Keratinocyte (primary cell): ENCODE measurements at regions not wholly inside any gene's neighbourhood (a gene's known extent, or its start where the extent isn't known, plus 50 kb on each side); places are given as distances from the start of the nearest gene placed in this dataset.

Experiments
- DNase-seq: peaks from one replicate; pipeline ENCODE4 v3.0.0-alpha.2; 2011; ENCODE audit warnings: low read depth, missing footprints, low spot score
- FAIRE-seq: peaks from 2 replicates; lab custom pipeline; 2011; peaks lifted over from hg19 to GRCh38; lab: Jason Lieb, UNC
- H2AFZ ChIP-seq: 2 replicates; pipeline ENCODE4 v1.6.0; 2012; ENCODE audit warnings: low read length, control low read depth, inconsistent platforms; ENCODE audit not compliant: control insufficient read depth
- H3K27ac ChIP-seq: 2 replicates; pipeline ENCODE4 v1.5.1; 2011; ENCODE audit warnings: low read length; ENCODE audit not compliant: control insufficient read depth, insufficient read depth
- H3K27me3 ChIP-seq: 3 replicates; pipeline ENCODE4 v1.6.0; 2011; ENCODE audit warnings: low read length; ENCODE audit not compliant: control insufficient read depth, insufficient read depth; ENCODE audit errors: extremely low read depth
- H3K36me3 ChIP-seq, 2 experiments: 2 replicates in 1 of 2; 3 replicates in 1 of 2; pipeline ENCODE4 v1.5.1; 2011; ENCODE audit warnings: low read length in 2 of 2, mild to moderate bottlenecking in 1 of 2; ENCODE audit not compliant: control insufficient read depth in 2 of 2, insufficient read depth in 2 of 2; ENCODE audit errors: extremely low read depth in 1 of 2
- H3K4me1 ChIP-seq: 3 replicates; pipeline ENCODE4 v1.5.1; 2011; ENCODE audit warnings: low read length; ENCODE audit not compliant: control insufficient read depth, insufficient read depth; ENCODE audit errors: extremely low read depth
- H3K4me2 ChIP-seq: 3 replicates; pipeline ENCODE4 v1.6.0; 2011; ENCODE audit warnings: low read depth, low read length; ENCODE audit not compliant: control insufficient read depth, insufficient read depth; ENCODE audit errors: extremely low read depth
- H3K4me3 ChIP-seq, 3 experiments: fragments of 200-600 bp in 1 of 3; sonication (generic) in 1 of 3; 2 replicates in 2 of 3; 3 replicates in 1 of 3; pipeline ENCODE4 v1.5.1; 2011 to 2016; ENCODE audit warnings: low read length in 3 of 3, mild to moderate bottlenecking in 3 of 3, control low read depth in 2 of 3, inconsistent platforms in 1 of 3, low read depth in 1 of 3, mixed read lengths in 1 of 3, mixed run types in 1 of 3, moderate library complexity in 1 of 3; ENCODE audit not compliant: control insufficient read depth in 2 of 3, insufficient read depth in 2 of 3; ENCODE audit errors: extremely low read depth in 1 of 3
- H3K79me2 ChIP-seq: 2 replicates; pipeline ENCODE4 v1.6.0; 2012; ENCODE audit warnings: low read length; ENCODE audit not compliant: control insufficient read depth, insufficient read depth
- H3K9ac ChIP-seq: 3 replicates; pipeline ENCODE4 v1.6.0; 2011; ENCODE audit warnings: low read length; ENCODE audit not compliant: control insufficient read depth, insufficient read depth; ENCODE audit errors: extremely low read depth
- H3K9me1 ChIP-seq: 3 replicates; pipeline ENCODE4 v1.6.0; 2011; ENCODE audit warnings: low read length; ENCODE audit not compliant: control insufficient read depth, insufficient read depth; ENCODE audit errors: extremely low read depth
- H3K9me3 ChIP-seq: 2 replicates; pipeline ENCODE4 v1.5.1; 2012; ENCODE audit warnings: low read depth, low read length; ENCODE audit not compliant: control insufficient read depth
- H4K20me1 ChIP-seq: 3 replicates; pipeline ENCODE4 v1.6.0; 2011; ENCODE audit warnings: low read length; ENCODE audit not compliant: control insufficient read depth, insufficient read depth; ENCODE audit errors: extremely low read depth
- CTCF ChIP-seq, 3 experiments: IDR thresholded peaks in 1 of 3; conservative IDR thresholded peaks in 1 of 3; optimal IDR thresholded peaks in 1 of 3; 2 replicates in 2 of 3; 3 replicates in 1 of 3; pipeline versions ENCODE3 to v1.5.1; 2011; ENCODE audit warnings: low read length in 3 of 3, mild to moderate bottlenecking in 3 of 3, moderate library complexity in 2 of 3, control low read depth in 1 of 3, inconsistent platforms in 1 of 3; ENCODE audit not compliant: insufficient read depth in 2 of 3; ENCODE audit errors: extremely low read depth in 1 of 3
- EZH2 ChIP-seq: IDR thresholded peaks from one replicate; pipeline ENCODE4 v1.6.1; 2012; ENCODE audit warnings: inconsistent platforms, mild to moderate bottlenecking, low read length, moderate library complexity
- dilution Hi-C: fragments of 300-500 bp; cut with MboI; formaldehyde crosslinking; loops from one replicate; pipeline ENCODE4 v1.7.0; 2020; ENCODE audit warnings: low sequenced_read_pairs; ENCODE audit not compliant: extremely low pct_ligation_motif_present

- Histone ChIP-seq H3K4me3 (no peak overlapping the region), H3K9me1 (no peaks in the 10 kb centered on the region), H2AFZ (no peak overlapping the region), H3K27me3 (no peaks in the 10 kb centered on the region), H3K79me2 (no peaks in the 10 kb centered on the region), H3K27ac (no peak overlapping the region), H3K4me2 (no peak overlapping the region), H3K4me1 (no peaks in the 10 kb centered on the region), H3K9me3 (peaks cover 7% of the 10 kb centered on the region), H4K20me1 (no peaks in the 10 kb centered on the region), H3K36me3 (no peaks in the 10 kb centered on the region), H3K9ac (no peak overlapping the region)
- TF ChIP-seq CTCF (optimal IDR thresholded peaks at IDR 0.05 in 1 of 3, IDR thresholded peaks at IDR 0.05 in 1 of 3, conservative IDR thresholded peaks at IDR 0.05 in 1 of 3; ENCODE audit: extremely low read depth in 1 of 3, insufficient read depth in 2 of 3, low read length in 3 of 3) (no peak), EZH2 (no peak)
- dilution Hi-C loops = no loop called here
- no peak for FAIRE-seq
- no peak for DNase-seq
Observed at GRCh38 chr4:180566492-180566891, 1676.7 kb upstream of the TENM3 start.

GRCh38 chr4:180567080-180567479 lies 1676.1 kb upstream of the TENM3 start:
- Histone ChIP-seq H3K79me2 (no peaks in the 10 kb centered on the region), H3K4me1 (no peaks in the 10 kb centered on the region), H3K27me3 (no peaks in the 10 kb centered on the region), H3K9me3 (peaks cover 7% of the 10 kb centered on the region), H3K36me3 (no peaks in the 10 kb centered on the region), H3K4me3 (no peak overlapping the region), H3K9ac (no peak overlapping the region), H4K20me1 (no peaks in the 10 kb centered on the region), H3K4me2 (no peak overlapping the region), H3K9me1 (no peaks in the 10 kb centered on the region), H2AFZ (no peak overlapping the region), H3K27ac (no peak overlapping the region)
- no peak for DNase-seq
- no peak for FAIRE-seq
- TF ChIP-seq EZH2 = no peak
- TF ChIP-seq CTCF (optimal IDR thresholded peaks at IDR 0.05 in 1 of 3, IDR thresholded peaks at IDR 0.05 in 1 of 3, conservative IDR thresholded peaks at IDR 0.05 in 1 of 3; ENCODE audit: extremely low read depth in 1 of 3, insufficient read depth in 2 of 3, low read length in 3 of 3) = no peak
- dilution Hi-C loops = no loop called here
